ENCODE measurements at regions not wholly inside any gene's neighbourhood (a gene's known extent, or its start where the extent isn't known, plus 50 kb on each side); places are given as distances from the start of the nearest gene placed in this dataset.

GRCh38 chr7:81197266-81197665 is 278.4 kb upstream of the SEMA3C start:
- H3K27ac ChIP-seq: no peak overlapping the region
- H3K4me3 ChIP-seq: no peak overlapping the region
- no peak for TF ChIP-seq CTCF (IDR thresholded peaks at IDR 0.05)
- TF ChIP-seq POLR2A (IDR thresholded peaks at IDR 0.05): no peak
- H3K36me3 ChIP-seq (replicated peaks in 1 of 2): no peaks in the 10 kb centered on the region
- H3K9me3 ChIP-seq (replicated peaks in 1 of 3): no peaks in the 10 kb centered on the region
- H3K4me1 ChIP-seq (replicated peaks in 1 of 2): no peaks in the 10 kb centered on the region
- intact Hi-C loops (cut with DNase I): no loop called here
- WGBS, 4 donors: 71 to 74% (median 73%) methylated on average over 2 of the region's 2 CpGs
- no peaks in the 10 kb centered on the region for H3K27me3 ChIP-seq
- DNase-seq: no peak

DNA sequence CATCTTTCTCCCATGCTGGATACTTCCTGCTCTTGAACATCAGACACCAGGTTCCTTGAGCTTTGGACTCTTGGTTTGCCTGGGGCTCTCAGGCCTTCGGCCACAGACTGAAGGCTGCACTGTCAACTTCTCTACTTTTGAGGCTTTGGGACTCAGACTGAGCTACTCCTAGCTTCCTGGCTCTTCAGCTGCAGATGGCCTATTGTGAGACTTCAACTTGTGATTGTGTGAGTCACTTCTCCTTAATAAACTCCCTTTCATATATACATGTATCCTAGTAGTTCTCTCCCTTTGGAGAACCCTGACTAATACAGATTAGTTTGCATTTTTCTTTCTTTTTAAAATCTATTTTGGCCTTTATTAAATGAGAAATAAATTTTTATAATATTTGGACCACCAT is 276.2 kb upstream of the SEMA3C start:
- TF ChIP-seq POLR2A (IDR thresholded peaks at IDR 0.05) (no peak), CTCF (IDR thresholded peaks at IDR 0.05) (no peak)
- Histone ChIP-seq H3K36me3 (replicated peaks in 1 of 2) (no peaks in the 10 kb centered on the region), H3K27ac (no peak overlapping the region), H3K9me3 (replicated peaks in 1 of 3) (no peaks in the 10 kb centered on the region), H3K4me3 (no peak overlapping the region), H3K27me3 (no peaks in the 10 kb centered on the region), H3K4me1 (replicated peaks in 1 of 2) (no peaks in the 10 kb centered on the region)
- DNase-seq: no peak
- intact Hi-C loops (cut with DNase I): no loop called here
- 90 to 95% (median 92%) methylated on average over 1 of the region's 1 CpG for WGBS, 4 donors

- Histone ChIP-seq H3K27ac (no peak overlapping the region), H3K36me3 (replicated peaks in 1 of 2) (no peaks in the 10 kb centered on the region), H3K4me1 (replicated peaks in 1 of 2) (no peaks in the 10 kb centered on the region), H3K9me3 (replicated peaks in 1 of 3) (no peaks in the 10 kb centered on the region), H3K27me3 (no peaks in the 10 kb centered on the region), H3K4me3 (no peak overlapping the region)
- intact Hi-C loops (cut with DNase I): no loop called here
- TF ChIP-seq POLR2A (IDR thresholded peaks at IDR 0.05): no peak
- TF ChIP-seq CTCF (IDR thresholded peaks at IDR 0.05): no peak
- WGBS, 4 donors: 54 to 67% (median 62%) methylated on average over 3 of the region's 3 CpGs
- DNase-seq: no peak
Measured at GRCh38 chr7:81190997-81191768, 272.3 kb upstream of the SEMA3C start.

DNA sequence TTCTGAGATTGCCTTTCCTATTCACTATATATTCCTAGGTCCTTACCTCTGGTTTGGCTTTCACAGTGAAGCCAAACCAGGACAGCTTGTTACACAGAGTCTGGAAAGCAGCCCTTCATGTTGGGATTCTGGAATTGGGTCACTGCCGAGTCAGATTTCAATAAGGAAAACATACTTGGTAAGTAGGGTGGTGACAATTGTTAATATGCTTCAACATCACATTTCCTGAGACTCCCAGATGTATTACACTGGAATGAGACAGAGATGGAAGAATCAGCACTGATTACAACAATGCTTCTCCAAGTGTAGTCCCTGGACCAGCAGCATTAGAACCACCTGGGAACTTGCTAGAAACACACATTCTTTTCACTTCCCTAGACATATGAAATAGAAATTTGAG is 268.9 kb upstream of the SEMA3C start:
- intact Hi-C loops (cut with DNase I): no loop called here

More for the DNA sequence above, 268.9 kb upstream of the SEMA3C start:
- H3K27me3 ChIP-seq: no peaks in the 10 kb centered on the region
- no peak overlapping the region for H3K27ac ChIP-seq
- H3K4me3 ChIP-seq: no peak overlapping the region
- H3K4me1 ChIP-seq (replicated peaks in 1 of 2): no peaks in the 10 kb centered on the region
- H3K9me3 ChIP-seq (replicated peaks in 1 of 3): no peaks in the 10 kb centered on the region
- WGBS, 4 donors: 60 to 88% (median 73%) methylated on average over 1 of the region's 1 CpG
- no peaks in the 10 kb centered on the region for H3K36me3 ChIP-seq (replicated peaks in 1 of 2)
- no peak for DNase-seq
- TF ChIP-seq POLR2A (IDR thresholded peaks at IDR 0.05): no peak
- TF ChIP-seq CTCF (IDR thresholded peaks at IDR 0.05): no peak

Data from adrenal gland (tissue), 9 donors.